ENCODE measurements at regions not wholly inside any gene's neighbourhood (a gene's known extent, or its start where the extent isn't known, plus 50 kb on each side); places are given as distances from the start of the nearest gene placed in this dataset.

DNA sequence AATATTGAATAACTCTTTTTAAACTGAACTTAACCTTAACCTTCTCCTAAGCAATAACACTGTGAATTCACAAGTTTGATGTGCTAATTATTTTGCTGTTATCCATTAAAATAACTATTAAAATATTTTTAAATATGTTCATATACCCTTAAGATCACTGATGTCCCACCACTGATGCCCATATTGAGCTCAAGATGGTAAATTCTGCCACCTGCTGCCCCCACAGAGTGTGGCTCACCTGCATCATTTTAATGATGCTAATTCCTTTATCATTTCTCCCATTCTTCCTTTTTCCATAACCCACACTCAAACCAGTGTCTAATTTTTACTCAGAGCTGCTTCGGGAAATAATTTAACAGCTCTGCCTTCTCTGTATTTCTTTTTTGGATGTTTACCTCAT, 82.3 kb upstream of the ARID5B start:
- TF ChIP-seq ZNF274 (IDR thresholded peaks at IDR 0.05; ENCODE audit: low read depth, low read length), result no peak
- TF ChIP-seq YY1 (IDR thresholded peaks at IDR 0.05; ENCODE audit: insufficient read depth, insufficient read length), result no peak
